ENCODE measurements at regions not wholly inside any gene's neighbourhood (a gene's known extent, or its start where the extent isn't known, plus 50 kb on each side); places are given as distances from the start of the nearest gene placed in this dataset.

- no peak overlapping the region for H3K4me2 ChIP-seq (ENCODE audit: control insufficient read depth, extremely low read depth, insufficient read depth, low read depth, low read length)
- H3K9me1 ChIP-seq (ENCODE audit: control insufficient read depth, extremely low read depth, insufficient read depth, low read length), result no peaks in the 10 kb centered on the region
- dilution Hi-C loops (cut with MboI; ENCODE audit: extremely low pct_ligation_motif_present, low sequenced_read_pairs), result no loop called here
- H3K27ac ChIP-seq (ENCODE audit: control insufficient read depth, insufficient read depth, low read length), result no peak overlapping the region
- FAIRE-seq (no peak), DNase-seq (ENCODE audit: low read depth, low spot score) (no peak)
- H2AFZ ChIP-seq (ENCODE audit: control insufficient read depth, low read length), result no peak overlapping the region
- no peaks in the 10 kb centered on the region for H3K9me3 ChIP-seq (ENCODE audit: control insufficient read depth, low read depth, low read length)
- TF ChIP-seq EZH2 (IDR thresholded peaks at IDR 0.05; ENCODE audit: low read length), result no peak
- TF ChIP-seq, protein P1, sequence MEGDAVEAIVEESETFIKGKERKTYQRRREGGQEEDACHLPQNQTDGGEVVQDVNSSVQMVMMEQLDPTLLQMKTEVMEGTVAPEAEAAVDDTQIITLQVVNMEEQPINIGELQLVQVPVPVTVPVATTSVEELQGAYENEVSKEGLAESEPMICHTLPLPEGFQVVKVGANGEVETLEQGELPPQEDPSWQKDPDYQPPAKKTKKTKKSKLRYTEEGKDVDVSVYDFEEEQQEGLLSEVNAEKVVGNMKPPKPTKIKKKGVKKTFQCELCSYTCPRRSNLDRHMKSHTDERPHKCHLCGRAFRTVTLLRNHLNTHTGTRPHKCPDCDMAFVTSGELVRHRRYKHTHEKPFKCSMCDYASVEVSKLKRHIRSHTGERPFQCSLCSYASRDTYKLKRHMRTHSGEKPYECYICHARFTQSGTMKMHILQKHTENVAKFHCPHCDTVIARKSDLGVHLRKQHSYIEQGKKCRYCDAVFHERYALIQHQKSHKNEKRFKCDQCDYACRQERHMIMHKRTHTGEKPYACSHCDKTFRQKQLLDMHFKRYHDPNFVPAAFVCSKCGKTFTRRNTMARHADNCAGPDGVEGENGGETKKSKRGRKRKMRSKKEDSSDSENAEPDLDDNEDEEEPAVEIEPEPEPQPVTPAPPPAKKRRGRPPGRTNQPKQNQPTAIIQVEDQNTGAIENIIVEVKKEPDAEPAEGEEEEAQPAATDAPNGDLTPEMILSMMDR (optimal IDR thresholded peaks at IDR 0.05 in 1 of 3, IDR thresholded peaks at IDR 0.05 in 1 of 3, conservative IDR thresholded peaks at IDR 0.05 in 1 of 3; ENCODE audit: extremely low read depth in 1 of 3, insufficient read depth in 2 of 3, low read length in 3 of 3), result no peak
- H3K27me3 ChIP-seq (ENCODE audit: control insufficient read depth, extremely low read depth, insufficient read depth, low read length), result no peaks in the 10 kb centered on the region
- H3K4me3 ChIP-seq (ENCODE audit: control insufficient read depth in 2 of 3, extremely low read depth in 1 of 3, insufficient read depth in 2 of 3, low read depth in 1 of 3, low read length in 3 of 3), result no peak overlapping the region
- H3K4me1 ChIP-seq (ENCODE audit: control insufficient read depth, extremely low read depth, insufficient read depth, low read length), result no peaks in the 10 kb centered on the region
- H3K79me2 ChIP-seq (ENCODE audit: control insufficient read depth, insufficient read depth, low read length), result no peaks in the 10 kb centered on the region
- H3K9ac ChIP-seq (ENCODE audit: control insufficient read depth, extremely low read depth, insufficient read depth, low read length), result no peak overlapping the region
- H4K20me1 ChIP-seq (ENCODE audit: control insufficient read depth, extremely low read depth, insufficient read depth, low read length), result no peaks in the 10 kb centered on the region
- H3K36me3 ChIP-seq (ENCODE audit: control insufficient read depth in 2 of 2, extremely low read depth in 1 of 2, insufficient read depth in 2 of 2, low read length in 2 of 2), result no peaks in the 10 kb centered on the region
Observed at GRCh38 chr12:42698213-42698612, 108.7 kb upstream of the PRICKLE1 start.

DNA sequence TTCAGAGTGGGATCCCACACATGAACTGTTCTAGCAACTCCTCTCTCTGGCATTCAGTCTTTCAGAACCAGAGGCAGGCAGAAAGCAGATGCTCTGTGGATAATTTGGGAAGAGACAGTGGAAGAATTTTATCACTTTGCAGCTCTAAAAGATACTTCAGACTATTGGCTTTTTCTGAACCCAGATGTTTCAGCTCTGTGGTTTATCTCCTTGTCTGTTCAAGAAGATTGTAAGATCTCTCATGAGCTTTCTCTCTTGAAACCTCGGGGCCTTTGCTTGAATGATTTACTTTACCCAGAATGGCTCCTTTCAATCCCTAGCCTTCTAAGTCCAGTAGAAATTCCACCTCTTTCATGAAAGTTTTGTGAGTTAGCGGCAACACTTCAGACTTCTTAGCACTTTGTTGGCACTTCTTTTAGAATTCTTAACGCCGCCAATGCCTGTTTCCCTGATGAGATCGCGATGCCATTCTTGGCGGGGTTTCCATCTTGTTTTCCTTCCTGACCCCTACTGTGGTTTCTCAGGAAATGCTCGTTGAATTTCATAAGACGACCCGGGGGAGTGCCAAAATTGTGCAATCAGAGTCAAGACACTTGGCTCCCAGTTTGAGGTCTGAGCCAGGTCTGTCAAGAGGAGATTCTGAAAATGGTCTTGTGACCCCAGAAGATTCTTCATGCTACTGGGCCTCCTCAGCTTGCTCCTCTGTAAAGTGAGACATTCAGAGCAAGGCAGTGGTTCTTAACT lies 107.0 kb upstream of the PRICKLE1 start:
- H3K27ac ChIP-seq (ENCODE audit: control insufficient read depth, insufficient read depth, low read length), result no peak overlapping the region
- no peaks in the 10 kb centered on the region for H3K9me3 ChIP-seq (ENCODE audit: control insufficient read depth, low read depth, low read length)
- H3K4me2 ChIP-seq (ENCODE audit: control insufficient read depth, extremely low read depth, insufficient read depth, low read depth, low read length), result no peak overlapping the region
- H3K4me1 ChIP-seq (ENCODE audit: control insufficient read depth, extremely low read depth, insufficient read depth, low read length), result no peaks in the 10 kb centered on the region
- H4K20me1 ChIP-seq (ENCODE audit: control insufficient read depth, extremely low read depth, insufficient read depth, low read length), result no peaks in the 10 kb centered on the region
- TF ChIP-seq EZH2 (IDR thresholded peaks at IDR 0.05; ENCODE audit: low read length), result no peak
- TF ChIP-seq, protein P1 (optimal IDR thresholded peaks at IDR 0.05 in 1 of 3, IDR thresholded peaks at IDR 0.05 in 1 of 3, conservative IDR thresholded peaks at IDR 0.05 in 1 of 3; ENCODE audit: extremely low read depth in 1 of 3, insufficient read depth in 2 of 3, low read length in 3 of 3), result no peak
- no peak for FAIRE-seq
- dilution Hi-C loops (cut with MboI; ENCODE audit: extremely low pct_ligation_motif_present, low sequenced_read_pairs), result no loop called here
- no peak overlapping the region for H2AFZ ChIP-seq (ENCODE audit: control insufficient read depth, low read length)
- H3K27me3 ChIP-seq (ENCODE audit: control insufficient read depth, extremely low read depth, insufficient read depth, low read length), result no peaks in the 10 kb centered on the region
- no peak overlapping the region for H3K9ac ChIP-seq (ENCODE audit: control insufficient read depth, extremely low read depth, insufficient read depth, low read length)
- no peak overlapping the region for H3K4me3 ChIP-seq (ENCODE audit: control insufficient read depth in 2 of 3, extremely low read depth in 1 of 3, insufficient read depth in 2 of 3, low read depth in 1 of 3, low read length in 3 of 3)
- no peaks in the 10 kb centered on the region for H3K79me2 ChIP-seq (ENCODE audit: control insufficient read depth, insufficient read depth, low read length)
- DNase-seq (ENCODE audit: low read depth, low spot score), result no peak
- H3K36me3 ChIP-seq (ENCODE audit: control insufficient read depth in 2 of 2, extremely low read depth in 1 of 2, insufficient read depth in 2 of 2, low read length in 2 of 2), result no peaks in the 10 kb centered on the region
- no peaks in the 10 kb centered on the region for H3K9me1 ChIP-seq (ENCODE audit: control insufficient read depth, extremely low read depth, insufficient read depth, low read length)

Measured in keratinocyte (primary cell).